HG03135 (cell line): ENCODE measurements at regions not wholly inside any gene's neighbourhood (a gene's known extent, or its start where the extent isn't known, plus 50 kb on each side); places are given as distances from the start of the nearest gene placed in this dataset.
"Not testable (repeated sequence)": the region's sequence is repeated elsewhere in the genome, so short reads cannot be mapped to it uniquely, and the experiment has no call there.

ENCODE experiments used
- ATAC-seq: cut with Tn5 transposase; IDR thresholded peaks from one replicate; pipeline ENCODE4 v1.9.1; 2021; ENCODE audit warnings: mild to moderate bottlenecking, moderate library complexity; ENCODE audit not compliant: unreplicated experiment

DNA sequence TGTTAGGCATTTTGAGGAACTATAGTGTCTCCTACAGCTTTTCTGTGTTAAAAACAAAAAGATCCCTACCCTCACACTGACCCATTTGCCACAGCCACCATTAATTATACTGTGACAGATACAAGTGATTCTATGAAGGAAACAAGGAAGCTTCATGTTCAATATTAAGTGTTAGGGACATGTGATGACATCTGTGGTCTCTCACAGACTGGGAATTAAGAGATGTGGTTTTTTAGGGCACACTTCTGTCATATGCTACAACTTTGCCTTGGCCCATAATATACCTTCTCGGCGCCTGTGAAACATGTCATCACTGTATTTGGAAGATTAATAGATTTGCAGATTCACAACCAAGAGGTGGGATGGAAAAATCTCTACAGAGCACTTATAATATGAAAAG, 102.9 kb upstream of the TCF21 start:
- ATAC-seq = no peak

GRCh38 chr6:133787122-133787521, 101.8 kb upstream of the TCF21 start:
- ATAC-seq = no peak

- no peak for ATAC-seq
Measured at GRCh38 chr6:133787859-133788505, 100.9 kb upstream of the TCF21 start.

DNA sequence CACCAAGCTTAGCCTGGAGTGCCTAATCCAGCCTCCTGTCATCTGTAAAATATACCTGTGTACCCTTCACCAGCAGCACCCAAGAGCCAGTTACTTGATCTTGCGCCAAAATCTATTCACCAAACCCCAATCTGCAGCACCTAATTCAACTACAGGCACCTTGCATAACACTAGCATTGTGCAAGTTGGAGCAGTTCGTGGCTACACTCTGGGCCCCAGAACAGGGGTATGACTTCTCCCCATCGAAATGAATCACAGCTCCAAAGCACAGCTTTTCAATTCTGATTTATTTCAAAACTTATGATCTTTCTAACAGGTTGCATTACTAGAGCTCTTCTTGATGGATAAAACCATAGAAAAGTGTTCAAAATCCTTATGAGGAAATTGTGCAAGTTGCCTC, 100.4 kb upstream of the TCF21 start:
- no peak for ATAC-seq

GRCh38 chr6:133789449-133789848, 99.5 kb upstream of the TCF21 start:
- ATAC-seq = not testable (repeated sequence)

GRCh38 chr6:133790756-133791155, 98.2 kb upstream of the TCF21 start:
- not testable (repeated sequence) for ATAC-seq

GRCh38 chr6:133795051-133795450, 93.9 kb upstream of the TCF21 start:
- not testable (repeated sequence) for ATAC-seq

- ATAC-seq = no peak
Measured at GRCh38 chr6:133796235-133796634, 92.7 kb upstream of the TCF21 start.

GRCh38 chr6:133799043-133799442, 89.9 kb upstream of the TCF21 start:
- ATAC-seq = no peak

- ATAC-seq = no peak
Measured at GRCh38 chr6:133802861-133803260, 86.1 kb upstream of the TCF21 start.

GRCh38 chr6:133804265-133804664, 84.6 kb upstream of the TCF21 start:
- no peak for ATAC-seq

DNA sequence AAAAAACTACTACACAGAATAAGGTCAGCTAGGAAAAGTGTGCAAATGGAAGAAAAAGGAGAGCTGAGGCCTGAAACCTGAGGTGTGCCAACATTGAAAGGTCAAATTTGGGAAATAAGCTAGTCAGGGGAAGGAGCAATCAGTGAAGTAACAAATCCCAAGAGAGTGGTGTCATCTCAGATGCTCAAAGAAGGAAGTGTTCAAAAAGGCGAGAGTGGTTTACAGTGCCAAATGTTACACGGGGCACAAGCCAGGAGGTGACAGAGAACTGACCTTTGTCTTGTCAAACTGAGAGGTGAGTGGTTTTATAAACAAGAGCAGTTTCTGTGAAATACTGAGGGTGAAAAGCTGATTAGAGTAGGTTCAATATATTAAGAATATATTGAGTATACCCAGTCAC, 83.0 kb upstream of the TCF21 start:
- ATAC-seq = no peak

GRCh38 chr6:133806382-133807140, 82.4 kb upstream of the TCF21 start:
- no peak for ATAC-seq

- ATAC-seq = no peak
Measured at GRCh38 chr6:133807501-133807900, 81.4 kb upstream of the TCF21 start.

DNA sequence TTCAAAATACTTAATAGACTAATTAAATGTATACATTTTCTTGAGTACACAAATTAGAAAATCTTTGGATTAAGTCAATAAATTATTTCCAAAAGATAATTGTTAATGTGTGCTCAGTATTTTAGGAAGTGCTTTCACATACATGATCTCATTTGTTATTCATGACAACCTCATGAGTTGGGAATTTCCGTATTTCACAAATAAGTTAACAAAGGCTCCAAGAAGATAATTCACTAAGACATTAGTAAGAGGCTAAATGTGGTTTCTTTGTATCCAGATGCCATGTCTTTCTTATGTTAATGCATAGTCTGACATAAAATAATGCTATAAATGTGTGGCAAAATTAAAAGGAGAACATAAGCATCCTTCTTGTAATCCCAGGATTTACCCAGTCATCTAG, 79.5 kb upstream of the TCF21 start:
- no peak for ATAC-seq

GRCh38 chr6:133811557-133811956, 77.4 kb upstream of the TCF21 start:
- no peak for ATAC-seq

DNA sequence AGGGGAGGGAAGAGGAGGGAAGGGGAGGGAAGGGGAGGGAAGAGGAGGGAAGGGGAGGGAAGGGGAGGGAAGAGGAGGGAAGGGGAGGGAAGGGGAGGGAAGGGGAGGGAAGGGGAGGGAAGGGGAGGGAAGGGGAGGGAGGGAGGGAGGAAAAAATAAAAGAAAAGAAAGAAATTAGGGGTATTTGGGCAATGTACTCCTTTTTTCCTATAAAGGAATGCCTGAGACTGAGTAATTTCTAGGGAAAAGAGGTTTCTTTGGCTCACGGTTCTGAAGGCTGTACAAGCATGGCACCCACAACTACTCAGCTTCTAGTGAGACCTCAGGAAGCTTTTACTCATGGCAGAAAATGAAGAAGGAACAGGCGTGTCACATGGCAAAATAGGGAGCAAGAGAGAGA, 76.5 kb upstream of the TCF21 start:
- ATAC-seq = not testable (repeated sequence)

DNA sequence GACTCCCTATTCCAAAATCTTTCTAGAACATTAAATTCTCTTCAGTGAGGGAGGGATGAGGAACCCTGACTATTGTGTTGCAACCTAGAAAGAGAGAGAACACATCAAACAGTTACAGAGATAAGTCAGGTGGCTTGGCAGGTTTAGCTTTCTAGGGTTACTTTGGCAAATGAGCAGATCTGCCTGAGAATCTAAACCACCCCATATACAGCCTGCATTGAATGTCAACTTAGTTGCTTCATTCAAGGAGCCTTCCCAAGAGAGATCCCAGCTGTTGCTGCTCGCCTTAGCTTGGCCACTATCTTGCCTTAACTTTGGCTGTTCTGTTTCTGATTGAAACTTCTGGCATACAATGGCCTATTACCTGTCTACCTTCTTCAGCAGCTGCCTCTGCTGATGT, 74.7 kb upstream of the TCF21 start:
- ATAC-seq = no peak

- ATAC-seq = no peak
Measured at GRCh38 chr6:133814797-133815196, 74.1 kb upstream of the TCF21 start.

- ATAC-seq = no peak
Measured at GRCh38 chr6:133815313-133815712, 73.6 kb upstream of the TCF21 start.

GRCh38 chr6:133816171-133816570, 72.7 kb upstream of the TCF21 start:
- no peak for ATAC-seq

- peak; percentile 60 for ATAC-seq
Measured at GRCh38 chr6:133817460-133818047, 71.4 kb upstream of the TCF21 start.
